ENCODE measurements at regions not wholly inside any gene's neighbourhood (a gene's known extent, or its start where the extent isn't known, plus 50 kb on each side); places are given as distances from the start of the nearest gene placed in this dataset.

- TF ChIP-seq POLR2A (IDR thresholded peaks at IDR 0.05) (no peak), CTCF (IDR thresholded peaks at IDR 0.05) (no peak)
Observed at GRCh38 chr12:83320350-83320749, 633.6 kb downstream of the TMTC2 start.

Data from adrenal gland (tissue), 5 donors.